OCI-LY1 (cell line): ENCODE measurements at regions not wholly inside any gene's neighbourhood (a gene's known extent, or its start where the extent isn't known, plus 50 kb on each side); places are given as distances from the start of the nearest gene placed in this dataset.

Source experiments
- H2AFZ ChIP-seq: fragments of 200-600 bp; sonication (generic), shearing (Covaris generic); 2 replicates; pipeline ENCODE4 v1.6.0; 2014; ENCODE audit warnings: antibody characterized with exemption, mild to moderate bottlenecking, low read length
- H3F3A ChIP-seq: fragments of 200-600 bp; sonication (generic), shearing (Covaris generic); 2 replicates; pipeline ENCODE4 v1.6.0; 2014; ENCODE audit warnings: mild to moderate bottlenecking, antibody characterized with exemption, low read length, moderate library complexity; ENCODE audit not compliant: insufficient read depth
- H3K27ac ChIP-seq: fragments of 200-600 bp; sonication (generic); 2 replicates; pipeline ENCODE4 v1.5.1; 2014; ENCODE audit warnings: low read length, mixed run types, mild to moderate bottlenecking, low read depth; ENCODE audit not compliant: poor library complexity, severe bottlenecking
- H3K27me3 ChIP-seq: fragments of 200-600 bp; sonication (generic); 2 replicates; pipeline ENCODE4 v1.6.0; 2014; ENCODE audit warnings: antibody characterized with exemption, mild to moderate bottlenecking, low read length, moderate library complexity; ENCODE audit not compliant: insufficient read depth
- H3K36me3 ChIP-seq: fragments of 200-600 bp; sonication (generic); 2 replicates; pipeline ENCODE4 v1.6.1; 2014; ENCODE audit warnings: mild to moderate bottlenecking, antibody characterized with exemption, low read length, moderate library complexity, mixed read lengths; ENCODE audit not compliant: insufficient read depth
- H3K4me1 ChIP-seq: fragments of 200-600 bp; sonication (generic); 2 replicates; pipeline ENCODE4 v1.5.1; 2014; ENCODE audit warnings: mild to moderate bottlenecking, low read length, moderate library complexity; ENCODE audit not compliant: insufficient read depth, severe bottlenecking
- H3K4me2 ChIP-seq: fragments of 200-600 bp; sonication (generic), shearing (Covaris generic); 2 replicates; pipeline ENCODE4 v1.6.1; 2014; ENCODE audit warnings: low read length
- H3K4me3 ChIP-seq: fragments of 200-600 bp; sonication (generic); 2 replicates; pipeline ENCODE4 v1.5.1; 2014; ENCODE audit warnings: low read length, low read depth, mild to moderate bottlenecking, mixed read lengths; ENCODE audit not compliant: poor library complexity, severe bottlenecking
- H3K79me2 ChIP-seq: fragments of 200-600 bp; shearing (Covaris generic); 2 replicates; pipeline ENCODE4 v1.6.1; 2016; ENCODE audit warnings: mixed run types, low read length, mixed read lengths; ENCODE audit not compliant: insufficient read depth
- H3K9ac ChIP-seq: fragments of 200-600 bp; sonication (generic), shearing (Covaris generic); 2 replicates; pipeline ENCODE4 v1.6.1; 2014; ENCODE audit warnings: mild to moderate bottlenecking, low read length, mixed read lengths
- H3K9me2 ChIP-seq: fragments of 200-600 bp; sonication (generic), shearing (Covaris generic); 2 replicates; pipeline ENCODE4 v1.6.1; 2014; ENCODE audit warnings: low read depth, mild to moderate bottlenecking, low read length, mixed read lengths
- H3K9me3 ChIP-seq: fragments of 200-600 bp; shearing (Covaris generic); 2 replicates; pipeline ENCODE4 v1.6.1; 2014; ENCODE audit warnings: low read length, mixed read lengths
- H4K20me1 ChIP-seq: fragments of 200-600 bp; sonication (generic), shearing (Covaris generic); 2 replicates; pipeline ENCODE4 v1.6.0; 2016; ENCODE audit warnings: mild to moderate bottlenecking, low read length; ENCODE audit not compliant: insufficient read depth
- CTCF ChIP-seq: fragments of 200-600 bp; sonication (generic), shearing (Covaris generic); IDR thresholded peaks from 2 replicates; pipeline ENCODE4 v1.5.1; 2017; ENCODE audit warnings: mild to moderate bottlenecking, antibody characterized with exemption, low read length, moderate library complexity, mixed read lengths
- EZH2 ChIP-seq: fragments of 200-600 bp; sonication (generic), shearing (Covaris generic); IDR thresholded peaks from 2 replicates; pipeline ENCODE4 v1.8.0; 2017; ENCODE audit warnings: borderline replicate concordance, mixed run types, mild to moderate bottlenecking, antibody characterized with exemption, low read length, moderate library complexity, mixed read lengths

DNA sequence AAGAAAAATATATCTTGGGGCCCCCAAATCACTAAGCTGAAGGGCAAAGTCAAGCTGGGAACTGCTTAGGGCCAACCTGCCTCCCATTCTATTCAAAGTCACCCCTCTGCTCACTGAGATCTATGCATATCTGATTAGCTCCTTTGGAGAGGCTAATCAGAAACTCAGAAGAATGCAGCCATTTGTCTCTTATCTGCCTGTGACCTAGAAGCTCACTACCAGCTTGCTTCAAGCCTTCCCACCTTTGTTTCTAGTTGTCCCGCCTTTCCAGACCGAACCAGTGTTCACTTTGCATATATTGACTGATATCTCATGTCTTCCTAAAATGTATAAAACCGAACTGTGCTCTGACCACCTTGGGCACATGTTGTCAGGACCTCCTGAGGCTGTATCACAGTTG lies 479.4 kb downstream of the METTL4 start:
- H2AFZ ChIP-seq = no peak overlapping the region
- no peaks in the 10 kb centered on the region for H3K79me2 ChIP-seq
- H3K9me2 ChIP-seq = no peaks in the 10 kb centered on the region
- H3F3A ChIP-seq = no peaks in the 10 kb centered on the region
- no peak overlapping the region for H3K9ac ChIP-seq
- H3K9me3 ChIP-seq = no peaks in the 10 kb centered on the region
- TF ChIP-seq CTCF (no peak), EZH2 (no peak)
- no peaks in the 10 kb centered on the region for H3K4me1 ChIP-seq
- no peaks in the 10 kb centered on the region for H3K36me3 ChIP-seq
- no peak overlapping the region for H3K27ac ChIP-seq
- no peak overlapping the region for H3K4me3 ChIP-seq
- no peak overlapping the region for H3K4me2 ChIP-seq
- no peaks in the 10 kb centered on the region for H3K27me3 ChIP-seq
- no peaks in the 10 kb centered on the region for H4K20me1 ChIP-seq

DNA sequence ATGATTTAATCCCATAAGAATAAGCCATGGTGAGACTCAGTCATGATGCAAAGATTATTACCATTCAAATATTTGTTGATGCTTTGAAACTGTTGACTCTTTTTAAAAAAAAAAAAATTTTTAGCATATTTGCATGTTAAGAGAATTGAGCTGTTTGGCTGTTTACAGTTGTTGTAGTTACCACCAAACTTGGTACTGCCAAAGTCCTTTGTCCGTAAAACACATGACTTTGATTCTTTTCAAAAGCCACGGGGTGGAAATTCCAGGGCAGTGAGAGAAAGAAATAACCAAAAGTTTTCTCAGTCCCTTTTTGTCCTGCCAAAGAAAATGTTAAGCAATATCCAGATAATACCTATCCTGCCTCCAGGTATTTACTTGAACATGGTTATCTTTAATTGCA lies 474.8 kb downstream of the METTL4 start:
- no peaks in the 10 kb centered on the region for H3K9me3 ChIP-seq
- H4K20me1 ChIP-seq = no peaks in the 10 kb centered on the region
- no peaks in the 10 kb centered on the region for H3K9me2 ChIP-seq
- H3K27ac ChIP-seq = no peak overlapping the region
- H3K79me2 ChIP-seq = no peaks in the 10 kb centered on the region
- no peaks in the 10 kb centered on the region for H3K4me1 ChIP-seq
- H3K4me2 ChIP-seq = no peak overlapping the region
- no peaks in the 10 kb centered on the region for H3K27me3 ChIP-seq
- no peak overlapping the region for H3K9ac ChIP-seq
- no peak overlapping the region for H3K4me3 ChIP-seq
- H3F3A ChIP-seq = no peaks in the 10 kb centered on the region
- no peak overlapping the region for H2AFZ ChIP-seq
- TF ChIP-seq EZH2 (no peak), CTCF (no peak)
- H3K36me3 ChIP-seq = no peaks in the 10 kb centered on the region

- Histone ChIP-seq H3K4me2 (no peak overlapping the region), H3K9ac (no peak overlapping the region), H3F3A (no peaks in the 10 kb centered on the region), H3K27ac (no peak overlapping the region), H3K36me3 (no peaks in the 10 kb centered on the region), H3K4me1 (no peaks in the 10 kb centered on the region), H3K79me2 (no peaks in the 10 kb centered on the region), H3K27me3 (no peaks in the 10 kb centered on the region), H4K20me1 (no peaks in the 10 kb centered on the region), H3K9me2 (no peaks in the 10 kb centered on the region), H3K9me3 (no peaks in the 10 kb centered on the region), H2AFZ (no peak overlapping the region), H3K4me3 (no peak overlapping the region)
- no peak for TF ChIP-seq CTCF
- no peak for TF ChIP-seq EZH2
Measured at GRCh38 chr18:2100694-2101213, 470.6 kb downstream of the METTL4 start.
